HL-60 (cell line): ENCODE measurements at regions not wholly inside any gene's neighbourhood (a gene's known extent, or its start where the extent isn't known, plus 50 kb on each side); places are given as distances from the start of the nearest gene placed in this dataset.

Experiments used
- DNase-seq, 2 experiments: peaks; one replicate each; pipeline ENCODE4 v3.0.0-alpha.2; 2010 to 2020; ENCODE audit warnings: low read depth in 1 of 2, low spot score in 1 of 2
- H3K27ac ChIP-seq: fragments of 250-450 bp; sonication (Bioruptor Pico); replicated peaks from 2 replicates; pipeline ENCODE4 v1.5.1; 2020; ENCODE audit warnings: mild to moderate bottlenecking, moderate library complexity
- H3K27me3 ChIP-seq: fragments of 250-450 bp; sonication (Bioruptor Pico); 2 replicates; pipeline ENCODE4 v1.5.1; 2021; ENCODE audit warnings: mild to moderate bottlenecking, moderate library complexity; ENCODE audit not compliant: insufficient read depth, poor library complexity, severe bottlenecking
- H3K4me3 ChIP-seq: replicated peaks from 2 replicates; pipeline ENCODE4 v1.5.1; 2011; ENCODE audit warnings: mild to moderate bottlenecking, control low read depth, low read length; ENCODE audit not compliant: insufficient read depth
- GABPA ChIP-seq: IDR thresholded peaks from 2 replicates; pipeline ENCODE4 v1.6.1; 2012; ENCODE audit warnings: low read depth
- POLR2AphosphoS5 ChIP-seq: IDR thresholded peaks from 2 replicates; pipeline ENCODE4 v1.6.1; 2012; ENCODE audit warnings: low read depth
- SPI1 ChIP-seq: IDR thresholded peaks from 2 replicates; pipeline ENCODE4 v1.6.1; 2012; ENCODE audit warnings: low read depth, mild to moderate bottlenecking, borderline replicate concordance
- TF ChIP-seq, protein P1 (sequence below): IDR thresholded peaks from 2 replicates; pipeline ENCODE4 v1.6.1; 2012; ENCODE audit warnings: low read depth; ENCODE audit not compliant: insufficient replicate concordance
- TF ChIP-seq, protein P2 (sequence below): IDR thresholded peaks from one replicate; pipeline ENCODE4 v1.5.1; 2011; ENCODE audit warnings: low read length, control low read depth, inconsistent platforms; ENCODE audit not compliant: insufficient read depth

DNA sequence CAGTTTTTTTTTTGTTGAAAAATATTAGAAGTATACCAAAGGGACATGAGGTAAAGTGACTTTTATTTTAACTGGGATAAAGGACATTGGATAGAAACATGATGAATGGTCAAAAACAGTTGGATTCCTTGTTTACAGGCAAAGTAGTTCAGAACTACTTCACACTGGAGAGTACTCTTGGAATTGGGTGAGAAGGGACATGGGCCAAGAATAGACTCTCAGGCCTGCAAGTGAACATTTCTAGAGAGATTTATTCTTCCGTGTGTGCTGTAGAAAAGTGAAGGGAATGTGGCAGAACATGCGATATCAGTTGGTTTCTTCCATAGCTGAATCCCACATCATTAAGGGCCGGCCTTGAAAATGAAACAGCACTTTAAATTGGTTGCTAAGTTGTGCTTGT, 290.5 kb downstream of the ADGRL2 start:
- TF ChIP-seq SPI1 (no peak), POLR2AphosphoS5 (no peak), GABPA (no peak)
- TF ChIP-seq, protein P1, sequence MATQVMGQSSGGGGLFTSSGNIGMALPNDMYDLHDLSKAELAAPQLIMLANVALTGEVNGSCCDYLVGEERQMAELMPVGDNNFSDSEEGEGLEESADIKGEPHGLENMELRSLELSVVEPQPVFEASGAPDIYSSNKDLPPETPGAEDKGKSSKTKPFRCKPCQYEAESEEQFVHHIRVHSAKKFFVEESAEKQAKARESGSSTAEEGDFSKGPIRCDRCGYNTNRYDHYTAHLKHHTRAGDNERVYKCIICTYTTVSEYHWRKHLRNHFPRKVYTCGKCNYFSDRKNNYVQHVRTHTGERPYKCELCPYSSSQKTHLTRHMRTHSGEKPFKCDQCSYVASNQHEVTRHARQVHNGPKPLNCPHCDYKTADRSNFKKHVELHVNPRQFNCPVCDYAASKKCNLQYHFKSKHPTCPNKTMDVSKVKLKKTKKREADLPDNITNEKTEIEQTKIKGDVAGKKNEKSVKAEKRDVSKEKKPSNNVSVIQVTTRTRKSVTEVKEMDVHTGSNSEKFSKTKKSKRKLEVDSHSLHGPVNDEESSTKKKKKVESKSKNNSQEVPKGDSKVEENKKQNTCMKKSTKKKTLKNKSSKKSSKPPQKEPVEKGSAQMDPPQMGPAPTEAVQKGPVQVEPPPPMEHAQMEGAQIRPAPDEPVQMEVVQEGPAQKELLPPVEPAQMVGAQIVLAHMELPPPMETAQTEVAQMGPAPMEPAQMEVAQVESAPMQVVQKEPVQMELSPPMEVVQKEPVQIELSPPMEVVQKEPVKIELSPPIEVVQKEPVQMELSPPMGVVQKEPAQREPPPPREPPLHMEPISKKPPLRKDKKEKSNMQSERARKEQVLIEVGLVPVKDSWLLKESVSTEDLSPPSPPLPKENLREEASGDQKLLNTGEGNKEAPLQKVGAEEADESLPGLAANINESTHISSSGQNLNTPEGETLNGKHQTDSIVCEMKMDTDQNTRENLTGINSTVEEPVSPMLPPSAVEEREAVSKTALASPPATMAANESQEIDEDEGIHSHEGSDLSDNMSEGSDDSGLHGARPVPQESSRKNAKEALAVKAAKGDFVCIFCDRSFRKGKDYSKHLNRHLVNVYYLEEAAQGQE, result no peak
- TF ChIP-seq, protein P2, sequence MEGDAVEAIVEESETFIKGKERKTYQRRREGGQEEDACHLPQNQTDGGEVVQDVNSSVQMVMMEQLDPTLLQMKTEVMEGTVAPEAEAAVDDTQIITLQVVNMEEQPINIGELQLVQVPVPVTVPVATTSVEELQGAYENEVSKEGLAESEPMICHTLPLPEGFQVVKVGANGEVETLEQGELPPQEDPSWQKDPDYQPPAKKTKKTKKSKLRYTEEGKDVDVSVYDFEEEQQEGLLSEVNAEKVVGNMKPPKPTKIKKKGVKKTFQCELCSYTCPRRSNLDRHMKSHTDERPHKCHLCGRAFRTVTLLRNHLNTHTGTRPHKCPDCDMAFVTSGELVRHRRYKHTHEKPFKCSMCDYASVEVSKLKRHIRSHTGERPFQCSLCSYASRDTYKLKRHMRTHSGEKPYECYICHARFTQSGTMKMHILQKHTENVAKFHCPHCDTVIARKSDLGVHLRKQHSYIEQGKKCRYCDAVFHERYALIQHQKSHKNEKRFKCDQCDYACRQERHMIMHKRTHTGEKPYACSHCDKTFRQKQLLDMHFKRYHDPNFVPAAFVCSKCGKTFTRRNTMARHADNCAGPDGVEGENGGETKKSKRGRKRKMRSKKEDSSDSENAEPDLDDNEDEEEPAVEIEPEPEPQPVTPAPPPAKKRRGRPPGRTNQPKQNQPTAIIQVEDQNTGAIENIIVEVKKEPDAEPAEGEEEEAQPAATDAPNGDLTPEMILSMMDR, result no peak
- Histone ChIP-seq H3K27me3 (no peaks in the 10 kb centered on the region), H3K4me3 (no peak overlapping the region), H3K27ac (no peak overlapping the region)
- DNase-seq, result no peak

GRCh38 chr1:82090104-82090503, 289.4 kb downstream of the ADGRL2 start:
- TF ChIP-seq POLR2AphosphoS5, result no peak
- Histone ChIP-seq H3K27me3 (no peaks in the 10 kb centered on the region), H3K4me3 (no peak overlapping the region), H3K27ac (no peak overlapping the region)
- DNase-seq, result no peak

GRCh38 chr1:82086739-82087138, 286.0 kb downstream of the ADGRL2 start:
- H3K27me3 ChIP-seq, result no peaks in the 10 kb centered on the region
- no peak for DNase-seq
- TF ChIP-seq GABPA (no peak), SPI1 (no peak), POLR2AphosphoS5 (no peak)
- TF ChIP-seq, protein P2, result no peak
- TF ChIP-seq, protein P1, result no peak
- no peak overlapping the region for H3K4me3 ChIP-seq
- no peak overlapping the region for H3K27ac ChIP-seq

GRCh38 chr1:82079607-82080006, 278.9 kb downstream of the ADGRL2 start:
- Histone ChIP-seq H3K4me3 (no peak overlapping the region), H3K27ac (no peak overlapping the region)
- no peak for DNase-seq

More at GRCh38 chr1:82079607-82080006, 278.9 kb downstream of the ADGRL2 start:
- H3K27me3 ChIP-seq, result no peaks in the 10 kb centered on the region
- TF ChIP-seq, protein P2, result no peak
- TF ChIP-seq, protein P1, result no peak
- TF ChIP-seq POLR2AphosphoS5, result no peak
- TF ChIP-seq SPI1, result no peak
- TF ChIP-seq GABPA, result no peak
